Natural killer cell (primary cell): ENCODE measurements at regions not wholly inside any gene's neighbourhood (a gene's known extent, or its start where the extent isn't known, plus 50 kb on each side); places are given as distances from the start of the nearest gene placed in this dataset.

Experiments used
- ATAC-seq, 3 donors: fragments of 150-1000 bp in 2 of 3; fragments of 200-7000 bp in 1 of 3; cut with Tn5 transposase; 1 replicate in 1 of 3; 2 replicates in 2 of 3; pipeline ENCODE4 v1.10.0; 2021; ENCODE audit warnings: mild to moderate bottlenecking in 2 of 3, moderate library complexity in 2 of 3
- DNase-seq, 2 donors: peaks; one replicate each; pipeline versions ENCODE4 v3.0.0 to v3.0.0-alpha.2; 2013 to 2021; ENCODE audit warnings: mixed read lengths in 1 of 2
- H3K27ac ChIP-seq: one replicate; pipeline ENCODE4 v1.5.1; 2013; ENCODE audit warnings: mild to moderate bottlenecking, low read length
- H3K27me3 ChIP-seq: one replicate; pipeline ENCODE4 v1.6.1; 2013; ENCODE audit warnings: low read length; ENCODE audit not compliant: control insufficient read depth, insufficient read depth
- H3K36me3 ChIP-seq: one replicate; pipeline ENCODE4 v1.6.1; 2013; ENCODE audit warnings: low read length; ENCODE audit not compliant: control insufficient read depth, insufficient read depth
- H3K4me1 ChIP-seq: one replicate; pipeline ENCODE4 v1.6.1; 2013; ENCODE audit warnings: low read length; ENCODE audit not compliant: control insufficient read depth, insufficient read depth
- H3K4me3 ChIP-seq: one replicate; pipeline ENCODE4 v1.5.1; 2013; ENCODE audit warnings: low read length
- H3K9me3 ChIP-seq: one replicate; pipeline ENCODE4 v1.6.1; 2013; ENCODE audit warnings: low read length; ENCODE audit not compliant: control insufficient read depth, insufficient read depth
- H3K27ac Mint-ChIP-seq, 2 donors: one replicate each; pipeline ENCODE4 v1.8.0; 2022; ENCODE audit warnings: mild to moderate bottlenecking in 2 of 2, mixed read lengths in 2 of 2, moderate library complexity in 1 of 2
- H3K27me3 Mint-ChIP-seq, 2 donors: one replicate each; pipeline ENCODE4 v1.8.0; 2022; ENCODE audit warnings: low read depth in 2 of 2, mixed read lengths in 2 of 2
- H3K36me3 Mint-ChIP-seq: one replicate; pipeline ENCODE4 v1.8.0; 2022; ENCODE audit warnings: mixed read lengths
- H3K4me1 Mint-ChIP-seq, 2 donors: one replicate each; pipeline ENCODE4 v1.8.0; 2022; ENCODE audit warnings: mixed read lengths in 2 of 2
- H3K4me3 Mint-ChIP-seq: one replicate; pipeline ENCODE4 v1.8.0; 2022; ENCODE audit warnings: mild to moderate bottlenecking, moderate library complexity, mixed read lengths
- H3K9me3 Mint-ChIP-seq, 2 donors: one replicate each; pipeline ENCODE4 v1.8.0; 2022; ENCODE audit warnings: mixed read lengths in 2 of 2
- WGBS: methylation state at CpG from one replicate; pipeline ENCODE4 v1.1.7; 2013; ENCODE audit warnings: missing lambda C conversion rate; ENCODE audit not compliant: insufficient coverage; 5-methylcytosine and 5-hydroxymethylcytosine counted together
- intact Hi-C: fragments of 100-400 bp; cut with micrococcal nuclease; formaldehyde crosslinking; loops from one replicate; pipeline ENCODE4 v1.14.2; 2022
- TF ChIP-seq, protein P1 (sequence below): fragments of 200-600 bp; IDR thresholded peaks from one replicate; pipeline ENCODE4 v1.8.0; 2022; ENCODE audit warnings: antibody characterized with exemption

DNA sequence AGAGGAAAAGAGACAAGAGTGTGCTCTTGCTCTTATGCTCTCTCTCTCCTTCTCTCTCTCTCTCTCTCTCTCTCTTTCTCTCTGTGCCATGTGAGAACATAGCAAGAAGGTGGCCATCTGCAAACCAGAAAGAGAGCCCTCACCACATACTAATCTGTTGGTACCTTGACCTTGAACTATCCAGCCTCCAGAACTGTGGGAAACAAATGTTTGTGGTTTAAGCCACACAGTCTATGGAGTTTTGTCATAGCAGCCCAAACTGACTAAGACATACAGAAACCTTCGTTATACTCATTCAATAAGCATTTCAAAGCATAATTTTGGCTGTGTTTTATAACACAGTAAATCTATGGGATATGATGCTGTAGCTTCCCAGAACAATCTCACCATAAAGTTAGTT lies 56.4 kb upstream of the PLPP4 start:
- TF ChIP-seq, protein P1, sequence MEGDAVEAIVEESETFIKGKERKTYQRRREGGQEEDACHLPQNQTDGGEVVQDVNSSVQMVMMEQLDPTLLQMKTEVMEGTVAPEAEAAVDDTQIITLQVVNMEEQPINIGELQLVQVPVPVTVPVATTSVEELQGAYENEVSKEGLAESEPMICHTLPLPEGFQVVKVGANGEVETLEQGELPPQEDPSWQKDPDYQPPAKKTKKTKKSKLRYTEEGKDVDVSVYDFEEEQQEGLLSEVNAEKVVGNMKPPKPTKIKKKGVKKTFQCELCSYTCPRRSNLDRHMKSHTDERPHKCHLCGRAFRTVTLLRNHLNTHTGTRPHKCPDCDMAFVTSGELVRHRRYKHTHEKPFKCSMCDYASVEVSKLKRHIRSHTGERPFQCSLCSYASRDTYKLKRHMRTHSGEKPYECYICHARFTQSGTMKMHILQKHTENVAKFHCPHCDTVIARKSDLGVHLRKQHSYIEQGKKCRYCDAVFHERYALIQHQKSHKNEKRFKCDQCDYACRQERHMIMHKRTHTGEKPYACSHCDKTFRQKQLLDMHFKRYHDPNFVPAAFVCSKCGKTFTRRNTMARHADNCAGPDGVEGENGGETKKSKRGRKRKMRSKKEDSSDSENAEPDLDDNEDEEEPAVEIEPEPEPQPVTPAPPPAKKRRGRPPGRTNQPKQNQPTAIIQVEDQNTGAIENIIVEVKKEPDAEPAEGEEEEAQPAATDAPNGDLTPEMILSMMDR, result no peak
- no peak overlapping the region for H3K4me3 Mint-ChIP-seq
- DNase-seq (no peak), ATAC-seq (no peak)
- no peaks in the 10 kb centered on the region for H3K4me1 Mint-ChIP-seq
- WGBS, result no CpG with 5 or more reads among the region's 1 CpG
- H3K36me3 Mint-ChIP-seq, result no peaks in the 10 kb centered on the region
- H3K27ac Mint-ChIP-seq, result no peak overlapping the region
- Histone ChIP-seq H3K4me3 (no peak overlapping the region), H3K27me3 (no peaks in the 10 kb centered on the region), H3K27ac (no peak overlapping the region), H3K9me3 (no peaks in the 10 kb centered on the region), H3K4me1 (no peaks in the 10 kb centered on the region), H3K36me3 (no peaks in the 10 kb centered on the region)
- peaks cover 0 to 15% of the 10 kb centered on the region in 2 donors for H3K27me3 Mint-ChIP-seq
- intact Hi-C loops, result no loop called here
- peaks cover 0 to 2% of the 10 kb centered on the region in 2 donors for H3K9me3 Mint-ChIP-seq

DNA sequence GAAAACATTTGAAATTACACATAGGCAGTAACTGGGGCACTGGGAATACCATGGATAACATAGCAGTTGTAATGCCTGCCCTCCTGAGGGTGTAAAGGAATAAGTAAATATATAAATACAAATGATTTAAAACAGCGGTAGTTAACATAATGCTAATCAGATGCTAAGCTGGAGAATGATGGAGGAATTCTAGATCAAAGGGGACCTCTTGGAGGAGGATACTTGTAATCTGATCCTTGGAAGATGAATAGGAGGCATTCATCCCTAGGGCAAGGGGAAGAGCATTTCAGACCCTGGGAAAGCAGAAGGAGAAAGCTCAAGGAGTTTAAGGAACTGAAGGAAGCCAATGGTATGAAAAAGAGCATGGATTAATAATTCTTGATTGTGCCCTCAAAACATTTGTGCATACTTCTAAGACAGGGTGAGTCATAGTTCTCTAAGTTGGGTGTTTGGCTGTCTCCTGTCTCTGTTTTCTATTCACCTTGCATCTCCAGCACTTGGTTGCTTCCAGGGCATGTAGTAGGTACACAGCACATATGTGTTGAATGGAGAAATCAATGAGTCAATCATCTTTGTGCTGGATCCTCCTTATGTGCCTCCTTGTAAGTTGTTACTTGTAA lies 54.8 kb upstream of the PLPP4 start:
- Histone ChIP-seq H3K36me3 (no peaks in the 10 kb centered on the region), H3K9me3 (no peaks in the 10 kb centered on the region), H3K4me1 (no peaks in the 10 kb centered on the region), H3K4me3 (no peak overlapping the region), H3K27ac (no peak overlapping the region), H3K27me3 (no peaks in the 10 kb centered on the region)
- DNase-seq (no peak), ATAC-seq (no peak)
- no peaks in the 10 kb centered on the region for H3K4me1 Mint-ChIP-seq
- H3K27me3 Mint-ChIP-seq, result peaks cover 0 to 12% of the 10 kb centered on the region in 2 donors
- TF ChIP-seq, protein P1, result no peak
- peaks cover 0 to 2% of the 10 kb centered on the region in 2 donors for H3K9me3 Mint-ChIP-seq
- intact Hi-C loops, result no loop called here
- WGBS, result no CpG with 5 or more reads among the region's 1 CpG
- H3K27ac Mint-ChIP-seq, result no peak overlapping the region
- no peak overlapping the region for H3K4me3 Mint-ChIP-seq
- H3K36me3 Mint-ChIP-seq, result no peaks in the 10 kb centered on the region

DNA sequence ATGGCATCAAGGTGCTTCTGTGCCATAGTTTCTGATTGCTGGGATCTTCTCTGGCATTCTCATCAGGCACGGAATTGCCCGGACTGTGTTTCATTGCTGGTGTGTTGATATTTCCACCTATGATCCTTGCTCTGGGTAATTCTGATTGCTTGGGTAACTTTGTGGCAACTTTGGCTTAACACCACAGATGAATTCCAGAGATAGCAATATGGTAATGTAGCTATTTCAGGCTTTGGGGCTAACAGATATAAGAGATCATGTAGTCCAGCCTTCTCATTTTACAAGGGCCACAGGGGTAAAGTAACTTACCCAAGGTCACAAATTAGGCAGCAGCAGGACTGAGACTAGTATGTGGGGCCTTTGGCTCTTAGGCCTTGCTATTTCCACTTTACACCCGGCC lies 53.9 kb upstream of the PLPP4 start:
- intact Hi-C loops, result no loop called here
- Mint-ChIP-seq H3K36me3 (no peaks in the 10 kb centered on the region), H3K4me3 (no peak overlapping the region), H3K27me3 (peaks cover 0 to 12% of the 10 kb centered on the region in 2 donors), H3K9me3 (peaks cover 0 to 2% of the 10 kb centered on the region in 2 donors), H3K27ac (no peak overlapping the region), H3K4me1 (no peaks in the 10 kb centered on the region)
- no peak overlapping the region for H3K4me3 ChIP-seq
- DNase-seq, result no peak
- no peak overlapping the region for H3K27ac ChIP-seq
- H3K36me3 ChIP-seq, result no peaks in the 10 kb centered on the region
- no peaks in the 10 kb centered on the region for H3K9me3 ChIP-seq
- H3K4me1 ChIP-seq, result no peaks in the 10 kb centered on the region
- TF ChIP-seq, protein P1, result no peak
- 91% methylated on average over 3 of the region's 3 CpGs for WGBS
- no peaks in the 10 kb centered on the region for H3K27me3 ChIP-seq
- no peak for ATAC-seq

DNA sequence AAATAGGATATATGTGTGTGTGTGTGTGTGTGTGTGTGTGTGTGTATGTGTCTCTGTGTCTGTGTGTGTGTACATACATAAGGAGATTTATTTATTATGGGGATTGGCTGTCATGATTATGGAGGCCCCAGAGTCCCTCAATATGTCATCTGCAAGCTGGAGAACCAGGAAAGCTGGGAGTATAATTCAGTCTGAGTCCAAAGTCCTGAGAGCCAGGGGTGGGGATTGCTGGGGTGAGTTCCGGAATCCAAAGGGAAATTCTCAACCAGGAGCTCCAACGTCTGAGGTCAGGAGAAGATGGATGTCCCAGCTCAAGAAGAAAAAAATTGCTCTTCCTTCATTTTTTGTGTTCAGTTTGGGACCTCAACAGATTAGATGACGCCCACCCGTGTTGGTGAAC lies 50.7 kb upstream of the PLPP4 start:
- H3K27ac ChIP-seq, result no peak overlapping the region
- no peaks in the 10 kb centered on the region for H3K4me1 ChIP-seq
- no peak overlapping the region for H3K4me3 ChIP-seq
- intact Hi-C loops, result no loop called here
- WGBS, result 90% methylated on average over 4 of the region's 4 CpGs
- ATAC-seq, result no peak
- H3K4me1 Mint-ChIP-seq, result no peaks in the 10 kb centered on the region
- no peaks in the 10 kb centered on the region for H3K9me3 ChIP-seq
- no peaks in the 10 kb centered on the region for H3K27me3 ChIP-seq
- TF ChIP-seq, protein P1, result no peak
- no peak overlapping the region for H3K4me3 Mint-ChIP-seq
- peaks cover 15 to 26% of the 10 kb centered on the region in 2 donors for H3K27me3 Mint-ChIP-seq
- H3K9me3 Mint-ChIP-seq, result peaks cover 0 to 2% of the 10 kb centered on the region in 2 donors
- no peak for DNase-seq
- H3K36me3 Mint-ChIP-seq, result no peaks in the 10 kb centered on the region
- H3K36me3 ChIP-seq, result no peaks in the 10 kb centered on the region
- H3K27ac Mint-ChIP-seq, result no peak overlapping the region
